ENCODE measurements at regions not wholly inside any gene's neighbourhood (a gene's known extent, or its start where the extent isn't known, plus 50 kb on each side); places are given as distances from the start of the nearest gene placed in this dataset.

DNA sequence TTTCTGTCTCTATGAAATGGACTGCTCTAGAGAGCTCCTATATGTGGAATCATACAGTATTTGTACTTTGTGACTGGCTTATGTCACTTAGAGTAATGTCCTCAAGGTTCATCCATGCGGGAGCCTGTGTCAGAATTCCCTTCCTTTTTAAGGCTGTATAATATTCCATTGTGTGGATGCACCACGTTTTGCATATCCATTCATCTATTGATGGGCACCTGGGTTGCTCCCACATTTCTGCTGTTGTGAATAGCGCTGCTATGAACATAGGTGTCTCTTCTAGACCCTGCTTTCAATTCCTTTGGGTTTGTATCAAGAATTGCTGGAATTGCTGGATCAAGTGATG lies 155.4 kb downstream of the BMP7 start:
- Histone ChIP-seq H3K9ac (ENCODE audit: low read length) (no peak overlapping the region), H3K4me1 (ENCODE audit: control insufficient read depth, insufficient read depth, low read length) (no peaks in the 10 kb centered on the region), H3K36me3 (ENCODE audit: control insufficient read depth, insufficient read depth, low read length) (no peaks in the 10 kb centered on the region), H3K9me3 (ENCODE audit: control insufficient read depth, insufficient read depth, low read depth, low read length) (no peaks in the 10 kb centered on the region), H3K27me3 (ENCODE audit: control insufficient read depth, insufficient read depth, low read length) (no peaks in the 10 kb centered on the region), H3K4me3 (ENCODE audit: low read depth, low read length) (no peak overlapping the region), H3K27ac (ENCODE audit: low read depth, low read length) (no peak overlapping the region)

DNA sequence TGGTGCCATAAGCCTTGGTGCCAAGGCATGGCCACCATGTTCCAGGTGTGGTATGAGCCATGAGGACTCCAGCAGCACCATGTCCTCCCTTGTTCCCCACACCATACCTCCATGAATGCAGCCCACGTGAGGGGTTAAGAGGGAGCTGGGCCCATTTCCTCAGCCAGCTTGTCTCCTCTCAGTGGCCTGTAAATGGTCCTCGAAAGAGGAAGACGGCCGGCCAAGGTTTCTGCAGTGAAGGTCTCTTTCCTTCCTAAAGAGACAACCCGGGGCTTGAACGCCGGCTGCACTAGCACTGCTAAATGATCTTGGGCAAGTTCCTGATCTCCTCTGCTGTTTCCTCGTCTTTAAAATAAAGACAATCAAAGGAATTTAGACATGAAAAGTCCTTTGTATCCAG lies 154.0 kb downstream of the BMP7 start:
- H3K36me3 ChIP-seq (ENCODE audit: control insufficient read depth, insufficient read depth, low read length), result no peaks in the 10 kb centered on the region
- no peak overlapping the region for H3K27ac ChIP-seq (ENCODE audit: low read depth, low read length)
- no peaks in the 10 kb centered on the region for H3K9me3 ChIP-seq (ENCODE audit: control insufficient read depth, insufficient read depth, low read depth, low read length)
- no peaks in the 10 kb centered on the region for H3K4me1 ChIP-seq (ENCODE audit: control insufficient read depth, insufficient read depth, low read length)
- H3K27me3 ChIP-seq (ENCODE audit: control insufficient read depth, insufficient read depth, low read length), result 0 out of 2 replicates have a peak, but pooled peaks cover 3% of the 10 kb centered on the region
- no peak overlapping the region for H3K4me3 ChIP-seq (ENCODE audit: low read depth, low read length)
- H3K9ac ChIP-seq (ENCODE audit: low read length), result no peak overlapping the region

DNA sequence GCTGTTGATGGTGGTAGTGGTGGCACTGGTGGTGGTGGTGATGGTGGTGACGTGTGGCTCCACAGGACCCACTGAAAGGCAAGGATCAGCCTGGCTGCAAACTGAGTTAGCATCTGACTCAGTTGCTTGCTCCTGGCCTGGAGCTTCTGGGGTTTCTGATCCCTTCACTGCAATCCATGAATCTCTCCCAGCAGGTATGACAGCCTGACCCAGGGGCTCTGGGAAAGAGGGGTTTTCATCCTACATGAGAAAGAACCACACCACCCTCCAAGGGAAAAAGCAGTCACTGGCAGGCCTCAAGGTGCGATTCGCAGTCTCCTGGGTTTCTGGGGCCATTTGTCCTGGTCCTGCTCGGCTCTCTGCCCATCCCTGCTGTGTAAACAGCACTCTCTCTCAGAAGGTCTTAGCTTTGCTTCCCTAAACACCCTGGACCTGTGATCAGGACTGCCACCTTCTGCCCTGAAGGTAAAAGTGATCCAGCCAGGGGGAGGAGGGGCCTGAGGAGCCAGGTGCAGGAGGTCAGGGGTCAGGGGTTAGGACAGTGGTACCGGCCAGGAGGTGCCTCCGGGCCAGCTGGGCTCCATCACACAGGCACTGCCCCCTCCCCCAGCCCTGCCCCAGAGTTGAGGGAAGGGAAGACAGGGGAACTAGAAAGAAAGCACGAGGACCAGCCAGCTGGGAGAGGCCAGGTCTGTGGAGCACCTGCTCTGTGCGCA lies 152.0 kb downstream of the BMP7 start:
- Histone ChIP-seq H3K36me3 (ENCODE audit: control insufficient read depth, insufficient read depth, low read length) (no peaks in the 10 kb centered on the region), H3K4me1 (ENCODE audit: control insufficient read depth, insufficient read depth, low read length) (no peaks in the 10 kb centered on the region), H3K9me3 (ENCODE audit: control insufficient read depth, insufficient read depth, low read depth, low read length) (no peaks in the 10 kb centered on the region), H3K27ac (ENCODE audit: low read depth, low read length) (no peak overlapping the region), H3K4me3 (ENCODE audit: low read depth, low read length) (no peak overlapping the region), H3K27me3 (ENCODE audit: control insufficient read depth, insufficient read depth, low read length) (0 out of 2 replicates have a peak, but pooled peaks cover 3% of the 10 kb centered on the region), H3K9ac (ENCODE audit: low read length) (no peak overlapping the region)

DNA sequence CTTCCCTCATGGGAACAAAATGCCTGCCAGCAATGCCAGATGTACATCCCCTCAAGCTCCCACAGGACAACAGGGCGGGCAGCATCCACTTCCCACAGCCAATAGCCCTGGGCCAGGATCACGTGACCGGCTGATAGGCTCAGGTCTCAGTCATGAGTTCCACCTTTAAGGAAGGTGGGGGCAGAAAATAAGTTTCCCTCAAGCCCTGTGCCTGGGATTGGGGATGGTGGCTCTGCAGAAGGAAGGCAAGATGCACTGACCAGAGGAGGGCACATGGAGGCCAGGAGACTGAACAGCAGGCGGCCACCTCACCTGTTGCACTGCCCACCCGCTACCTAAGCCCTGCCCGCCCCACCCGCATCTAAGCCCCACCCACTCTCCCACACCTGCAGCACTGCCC lies 149.1 kb downstream of the BMP7 start:
- Histone ChIP-seq H3K36me3 (ENCODE audit: control insufficient read depth, insufficient read depth, low read length) (no peaks in the 10 kb centered on the region), H3K9ac (ENCODE audit: low read length) (no peak overlapping the region), H3K4me3 (ENCODE audit: low read depth, low read length) (no peak overlapping the region), H3K27ac (ENCODE audit: low read depth, low read length) (no peak overlapping the region), H3K9me3 (ENCODE audit: control insufficient read depth, insufficient read depth, low read depth, low read length) (no peaks in the 10 kb centered on the region), H3K27me3 (ENCODE audit: control insufficient read depth, insufficient read depth, low read length) (0 out of 2 replicates have a peak, but pooled peaks cover 3% of the 10 kb centered on the region), H3K4me1 (ENCODE audit: control insufficient read depth, insufficient read depth, low read length) (no peaks in the 10 kb centered on the region)

DNA sequence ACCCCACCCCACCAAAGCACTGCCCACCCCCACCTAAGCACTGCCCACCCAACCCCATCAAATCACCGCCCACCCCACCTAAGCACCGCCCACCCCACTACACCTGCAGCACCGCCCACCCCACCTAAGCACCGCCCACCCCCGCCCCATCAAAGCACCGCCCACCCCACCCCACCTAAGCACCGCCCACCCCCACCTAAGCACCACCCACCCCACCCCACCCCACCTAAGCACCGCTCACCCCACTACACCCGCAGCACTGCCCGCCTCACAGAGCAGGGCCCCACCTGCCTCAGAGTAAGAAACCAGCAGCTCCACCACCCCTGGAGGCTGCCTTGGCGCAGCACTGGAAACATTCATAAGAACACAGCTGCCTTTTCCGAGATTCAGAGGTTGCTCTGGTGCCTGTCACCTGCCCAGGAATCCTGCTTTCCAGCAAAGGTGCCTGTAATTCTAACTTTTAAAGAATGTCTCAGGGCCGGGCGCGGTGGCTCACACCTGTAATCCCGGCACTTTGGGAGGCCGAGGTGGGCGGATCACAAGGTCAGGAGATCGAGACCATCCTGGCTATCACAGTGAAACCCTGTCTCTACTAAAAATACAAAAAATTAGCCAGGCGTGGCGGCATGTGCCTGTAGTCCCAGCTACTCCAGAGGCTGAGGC lies 148.2 kb downstream of the BMP7 start:
- 0 out of 2 replicates have a peak, but pooled peaks cover 1% of the 10 kb centered on the region for H3K9me3 ChIP-seq (ENCODE audit: control insufficient read depth, insufficient read depth, low read depth, low read length)
- no peak overlapping the region for H3K4me3 ChIP-seq (ENCODE audit: low read depth, low read length)
- H3K27me3 ChIP-seq (ENCODE audit: control insufficient read depth, insufficient read depth, low read length), result 0 out of 2 replicates have a peak, but pooled peaks cover 3% of the 10 kb centered on the region
- H3K9ac ChIP-seq (ENCODE audit: low read length), result no peak overlapping the region
- no peak overlapping the region for H3K27ac ChIP-seq (ENCODE audit: low read depth, low read length)
- no peaks in the 10 kb centered on the region for H3K4me1 ChIP-seq (ENCODE audit: control insufficient read depth, insufficient read depth, low read length)
- H3K36me3 ChIP-seq (ENCODE audit: control insufficient read depth, insufficient read depth, low read length), result no peaks in the 10 kb centered on the region

All from HUES6 (cell line).